Right lobe of liver (tissue), 4 donors: ENCODE measurements at regions not wholly inside any gene's neighbourhood (a gene's known extent, or its start where the extent isn't known, plus 50 kb on each side); places are given as distances from the start of the nearest gene placed in this dataset.

Experiments used
- CTCF ChIP-seq, 4 donors: fragments of 200-600 bp in 3 of 4; fragments of 450-650 bp in 1 of 4; IDR thresholded peaks; one replicate each; pipeline versions ENCODE4 v1.5.1 to v1.8.0; 2016 to 2022; ENCODE audit warnings: antibody characterized with exemption in 4 of 4, mild to moderate bottlenecking in 2 of 4
- POLR2A ChIP-seq: fragments of 450-650 bp; IDR thresholded peaks from one replicate; pipeline ENCODE4 v1.6.1; 2017; ENCODE audit warnings: antibody characterized with exemption, mild to moderate bottlenecking
- donor health status: DM: no; HTN: no; CAD: no.
- donor health status: DM: no; HTN: no; CAD: no.
- donor health status: DM: no; HTN: yes; CAD: no.

GRCh38 chr2:220341014-220341413 is 713.6 kb downstream of the SLC4A3 start:
- TF ChIP-seq CTCF (IDR thresholded peaks at IDR 0.05) (no peak), POLR2A (no peak)
